ENCODE measurements at regions not wholly inside any gene's neighbourhood (a gene's known extent, or its start where the extent isn't known, plus 50 kb on each side); places are given as distances from the start of the nearest gene placed in this dataset.

DNA sequence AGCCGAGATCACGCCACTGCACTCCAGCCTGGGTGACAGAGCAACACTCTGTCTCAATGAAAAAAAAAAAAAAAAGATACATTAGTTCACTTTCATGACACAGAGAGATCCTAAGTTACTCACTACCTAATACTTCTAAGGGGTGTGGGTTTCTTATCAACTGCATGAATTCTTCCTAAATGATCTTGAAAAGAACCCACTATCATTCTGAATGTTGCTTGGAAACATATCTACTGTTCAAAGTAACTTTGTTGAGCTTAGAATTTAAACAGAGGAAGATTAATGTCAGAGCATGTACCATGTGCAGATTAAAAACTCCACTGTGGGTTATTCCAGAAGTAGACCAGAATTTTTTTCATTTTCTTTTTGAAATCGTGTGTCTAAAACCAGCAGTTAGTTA is 241.5 kb downstream of the LTN1 start:
- no peak for DNase-seq (ENCODE audit: low read depth)

DNA sequence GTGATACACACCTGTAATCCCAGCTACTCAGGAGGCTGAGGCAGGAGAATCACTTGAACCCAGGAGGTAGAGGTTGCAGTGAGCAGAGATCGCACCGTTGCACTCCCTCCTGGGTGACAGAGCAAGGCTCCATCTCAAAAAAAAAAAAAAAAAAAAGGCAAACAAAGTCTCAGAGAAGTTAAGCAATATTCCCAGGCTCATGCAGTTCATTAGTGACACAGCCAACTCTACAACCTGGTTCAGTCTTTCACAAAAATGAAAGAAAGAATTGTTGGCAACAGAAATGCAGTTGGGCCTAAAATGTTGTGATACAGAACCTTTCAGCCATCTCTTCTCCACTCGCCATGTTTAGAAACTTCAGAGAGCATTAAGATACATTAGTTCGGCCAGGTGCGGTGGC is 242.1 kb downstream of the LTN1 start:
- no peak for DNase-seq (ENCODE audit: low read depth)

DNA sequence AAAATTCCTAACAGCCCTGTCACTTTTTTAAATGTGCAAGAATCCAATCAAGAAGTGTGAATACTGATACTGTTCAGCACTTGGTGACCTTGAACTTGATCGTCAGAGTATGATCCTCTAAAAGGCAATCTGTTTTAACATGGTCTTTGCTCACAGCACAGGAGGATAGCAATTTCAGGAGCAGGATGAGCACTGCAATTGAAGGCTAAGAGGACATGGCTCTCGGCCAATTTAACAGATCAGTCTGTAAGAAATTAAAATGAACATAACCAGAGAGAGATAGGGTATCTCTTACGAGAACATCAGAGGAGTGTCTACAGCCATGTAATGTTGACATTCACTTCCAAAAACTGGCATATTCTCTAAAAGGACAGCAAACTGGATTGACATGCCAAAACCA is 243.1 kb downstream of the LTN1 start:
- no peak for DNase-seq (ENCODE audit: low read depth)

DNA sequence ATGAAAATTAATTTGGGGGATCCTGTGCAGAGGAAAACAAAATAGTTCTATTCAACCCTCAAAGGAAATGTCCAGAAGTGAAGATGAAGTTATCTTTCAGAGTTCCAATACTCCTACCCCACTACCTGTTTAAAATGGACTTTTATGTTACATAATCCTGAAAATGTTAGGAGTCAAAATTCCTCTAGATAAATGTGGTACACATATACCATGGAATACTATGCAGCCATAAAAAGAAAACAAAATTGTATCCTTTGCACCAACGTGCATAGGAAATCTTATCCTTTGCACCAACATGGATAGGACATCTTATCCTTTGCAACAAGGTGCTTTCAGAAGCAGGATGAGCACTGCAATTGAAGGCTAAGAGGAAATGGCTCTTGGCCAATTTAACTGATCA is 245.2 kb downstream of the LTN1 start:
- no peak for DNase-seq (ENCODE audit: low read depth)

DNA sequence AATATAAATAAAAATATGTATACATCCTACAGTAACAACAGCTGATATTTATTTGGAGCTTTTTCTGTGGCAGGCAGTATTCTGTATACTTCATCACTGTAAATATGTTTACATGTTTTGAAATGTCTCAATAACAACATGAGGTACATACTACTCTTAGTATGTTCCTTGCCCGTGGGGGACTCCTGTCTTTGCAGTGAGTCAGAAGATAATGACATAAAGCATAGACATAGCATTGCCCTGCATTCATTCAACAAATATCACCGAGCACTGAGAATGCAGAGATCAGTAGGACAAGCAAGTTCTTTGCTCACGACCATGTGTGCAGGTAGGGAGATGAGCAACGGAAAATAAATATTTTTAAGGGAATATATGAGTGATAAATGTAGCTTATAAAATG is 246.5 kb downstream of the LTN1 start:
- DNase-seq (ENCODE audit: low read depth) = no peak

DNA sequence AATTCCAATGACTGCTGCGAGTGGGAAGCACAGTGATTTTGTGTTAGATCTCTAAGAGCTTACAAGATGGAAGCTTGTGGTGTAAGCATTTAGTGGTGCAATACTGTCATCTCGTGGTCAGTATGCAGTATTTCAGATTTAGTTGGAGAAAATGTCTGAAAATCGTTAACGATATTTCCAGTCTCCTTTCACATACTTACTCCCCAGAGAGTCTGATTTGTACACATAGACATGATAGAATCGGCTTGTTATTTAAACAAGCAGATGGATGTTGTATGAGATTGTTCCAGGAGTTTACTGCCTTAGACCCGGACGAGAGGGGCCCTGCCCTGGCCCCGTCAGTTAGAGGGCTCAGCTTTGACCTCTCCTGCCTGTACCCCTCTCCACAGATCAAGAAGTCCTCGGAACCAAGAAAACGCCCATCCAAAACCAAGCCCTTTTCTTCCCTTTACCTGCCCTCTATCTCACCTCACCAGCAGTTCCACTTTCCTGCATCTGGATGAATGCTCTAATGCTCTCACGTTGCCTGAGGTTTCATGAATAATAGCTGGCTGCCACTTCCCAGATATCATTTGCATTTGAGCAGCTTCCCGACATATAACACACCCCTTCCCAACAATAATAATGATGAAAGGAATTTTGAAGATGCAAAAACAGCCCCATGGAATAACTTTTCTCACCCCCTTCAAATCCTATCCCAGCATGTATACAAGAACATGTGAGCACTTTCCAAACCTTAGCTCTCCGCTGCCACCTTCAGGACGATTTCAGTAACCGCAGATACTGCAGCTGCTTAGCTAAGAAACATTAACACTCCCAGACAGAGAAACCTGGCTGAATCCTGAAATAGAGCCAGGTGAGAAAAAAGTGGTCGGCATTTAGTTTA is 247.3 kb downstream of the LTN1 start:
- DNase-seq (ENCODE audit: low read depth) = peak; percentile 78

DNA sequence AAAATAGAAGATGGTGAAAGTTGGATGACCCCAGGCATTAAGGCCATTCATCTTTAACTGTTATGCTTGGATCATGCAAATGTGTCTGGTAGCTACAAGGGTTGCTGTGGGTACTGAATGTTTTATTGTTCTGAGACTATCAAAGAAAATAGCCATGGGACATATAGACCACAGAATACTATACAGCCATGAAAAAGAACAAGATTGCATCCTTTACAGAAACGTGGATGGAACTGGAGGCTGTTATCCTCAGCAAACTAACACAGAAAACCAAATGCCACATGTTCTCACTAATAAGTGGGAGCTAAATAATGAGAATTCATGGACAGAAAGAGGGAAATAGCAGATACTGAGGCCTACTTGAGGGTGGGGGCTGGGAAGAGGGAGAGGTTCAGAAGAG is 249.0 kb downstream of the LTN1 start:
- no peak for DNase-seq (ENCODE audit: low read depth)

DNA sequence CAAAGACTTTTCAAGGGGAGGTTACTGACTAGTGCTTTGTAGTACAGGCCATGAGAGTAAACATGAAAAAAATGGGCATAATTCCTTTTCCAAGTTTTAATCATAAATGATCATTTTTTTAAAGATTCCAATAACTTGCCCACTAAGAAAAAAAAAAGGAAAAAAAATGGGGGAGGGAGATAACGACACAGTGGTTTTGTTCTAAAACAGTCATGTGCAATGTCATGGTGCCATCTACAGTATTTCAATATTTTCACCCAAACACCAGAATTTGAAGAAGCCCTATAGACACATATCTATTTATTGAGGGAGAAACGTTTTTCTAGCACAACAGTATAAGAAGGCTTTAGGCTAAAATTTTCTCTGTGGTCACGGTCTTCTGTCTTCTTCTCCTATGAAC is 250.2 kb downstream of the LTN1 start:
- peak; percentile 48 for DNase-seq (ENCODE audit: low read depth)

DNA sequence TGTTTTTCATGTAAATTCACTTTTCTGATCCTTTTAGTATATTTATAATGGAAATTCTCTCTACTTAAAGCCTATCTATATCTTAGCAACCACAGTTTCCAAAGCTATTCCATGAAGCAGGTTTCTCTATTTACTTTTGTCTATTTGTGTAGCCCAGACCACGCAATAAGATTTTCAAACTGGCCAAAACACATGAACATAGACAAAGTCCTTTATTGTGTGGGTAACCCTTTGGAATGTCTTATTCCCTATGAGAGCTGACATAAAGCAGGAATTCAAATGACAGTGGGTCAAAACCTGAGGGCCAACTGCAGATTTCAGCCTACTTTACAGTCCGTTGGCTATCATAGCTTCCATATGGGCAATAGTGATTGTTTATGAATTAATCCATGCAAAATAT is 252.6 kb downstream of the LTN1 start:
- no peak for DNase-seq (ENCODE audit: low read depth)

DNA sequence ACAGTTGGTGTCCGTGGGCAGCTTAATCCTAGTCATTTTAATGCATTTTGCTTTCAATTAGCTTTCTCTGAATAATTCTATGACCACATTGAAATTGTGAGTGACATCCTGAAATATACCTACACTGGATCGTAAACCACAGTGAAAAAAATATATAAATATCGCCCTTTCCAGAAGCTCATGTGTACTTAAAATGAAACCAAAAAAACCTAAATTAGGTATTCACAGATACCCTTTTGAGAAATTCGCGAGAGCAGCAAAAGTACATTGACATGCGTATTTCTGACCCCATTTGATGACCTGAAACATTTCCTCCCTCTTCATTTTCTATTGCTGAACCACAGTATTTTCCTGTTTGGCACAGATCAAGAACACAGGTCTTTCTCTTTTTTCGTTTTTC is 253.8 kb downstream of the LTN1 start:
- peak; percentile 9 for DNase-seq (ENCODE audit: low read depth)

DNA sequence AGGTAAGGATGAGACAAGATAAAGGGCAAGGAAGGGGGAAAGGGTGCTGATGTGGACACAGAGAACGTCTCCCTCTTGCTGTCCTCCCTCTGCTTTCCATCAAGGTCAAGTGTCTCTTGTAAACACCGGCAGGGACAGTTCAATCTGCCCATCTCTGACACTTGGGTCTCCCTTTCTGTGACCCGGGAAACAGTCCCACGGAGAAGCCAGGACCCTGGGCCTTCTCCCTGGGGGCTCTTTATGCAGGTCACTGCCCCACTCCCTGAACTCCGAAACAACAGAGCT is 254.3 kb downstream of the LTN1 start:
- no peak for DNase-seq (ENCODE audit: low read depth)

DNA sequence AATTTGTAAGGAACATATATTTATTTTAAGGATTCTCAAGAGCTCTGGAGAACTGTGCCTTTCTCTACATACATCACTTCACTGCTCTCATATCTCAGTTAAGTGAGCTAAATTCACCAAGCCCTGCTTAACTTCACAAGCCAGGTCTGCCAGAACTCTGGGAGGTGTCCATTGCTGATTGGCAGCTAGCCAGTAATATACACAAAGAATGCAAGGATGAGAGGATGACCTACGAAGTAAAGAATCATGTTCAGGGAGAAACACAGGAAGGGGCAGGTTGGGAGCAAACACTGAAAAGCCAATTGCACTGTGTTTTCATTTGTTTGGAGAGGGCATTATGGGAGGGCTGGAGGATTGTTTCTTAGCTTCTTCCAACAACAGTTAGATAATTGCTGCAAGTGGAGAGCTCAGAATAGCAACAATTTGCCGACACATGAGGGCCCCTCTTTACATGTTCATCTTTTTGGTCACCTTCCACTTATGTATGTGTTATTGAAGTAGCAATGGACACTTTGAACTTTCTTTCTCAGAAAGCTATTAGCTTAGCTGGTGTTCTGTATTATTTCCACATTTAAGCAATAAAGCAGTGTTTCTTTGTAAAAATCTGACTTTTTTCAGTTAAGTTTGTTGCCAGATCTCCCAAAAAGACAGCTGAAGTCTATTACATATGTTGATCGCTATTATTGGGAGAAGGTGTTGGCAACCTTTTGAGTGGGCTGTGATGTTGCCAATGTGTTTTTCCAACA is 254.8 kb downstream of the LTN1 start:
- peak; percentile 32 for DNase-seq (ENCODE audit: low read depth)

DNA sequence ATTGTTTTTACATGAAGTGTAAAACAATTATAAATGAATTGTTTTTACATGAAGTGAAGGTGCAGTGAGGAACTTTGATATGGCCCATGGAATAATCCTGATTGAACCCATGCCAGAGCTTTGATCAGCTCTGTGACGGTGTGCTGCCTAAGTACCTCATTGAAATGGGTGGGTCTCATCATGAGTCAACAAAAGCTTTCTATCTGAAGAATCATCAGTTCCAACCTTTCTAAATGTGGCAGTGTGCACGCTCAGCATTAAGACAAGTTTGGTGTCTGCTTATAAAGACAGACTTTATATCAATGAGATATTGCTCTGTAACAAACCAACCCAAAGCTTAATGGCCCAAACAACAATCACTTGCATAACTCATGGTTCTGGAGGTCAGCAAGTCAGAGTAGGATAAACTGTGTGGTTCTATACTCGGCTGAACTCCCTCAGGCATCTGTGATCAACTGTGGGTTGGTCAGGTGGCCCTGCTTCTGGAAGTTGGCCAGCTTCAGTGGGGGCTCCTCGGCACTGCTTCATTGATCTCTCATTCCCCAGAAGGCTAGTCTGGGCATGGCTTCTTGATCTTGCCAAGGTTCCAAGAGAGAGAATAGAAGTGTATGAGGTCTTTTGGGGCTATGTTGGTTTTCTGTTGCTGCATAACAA is 258.0 kb downstream of the LTN1 start:
- DNase-seq (ENCODE audit: low read depth) = peak; percentile 41

DNA sequence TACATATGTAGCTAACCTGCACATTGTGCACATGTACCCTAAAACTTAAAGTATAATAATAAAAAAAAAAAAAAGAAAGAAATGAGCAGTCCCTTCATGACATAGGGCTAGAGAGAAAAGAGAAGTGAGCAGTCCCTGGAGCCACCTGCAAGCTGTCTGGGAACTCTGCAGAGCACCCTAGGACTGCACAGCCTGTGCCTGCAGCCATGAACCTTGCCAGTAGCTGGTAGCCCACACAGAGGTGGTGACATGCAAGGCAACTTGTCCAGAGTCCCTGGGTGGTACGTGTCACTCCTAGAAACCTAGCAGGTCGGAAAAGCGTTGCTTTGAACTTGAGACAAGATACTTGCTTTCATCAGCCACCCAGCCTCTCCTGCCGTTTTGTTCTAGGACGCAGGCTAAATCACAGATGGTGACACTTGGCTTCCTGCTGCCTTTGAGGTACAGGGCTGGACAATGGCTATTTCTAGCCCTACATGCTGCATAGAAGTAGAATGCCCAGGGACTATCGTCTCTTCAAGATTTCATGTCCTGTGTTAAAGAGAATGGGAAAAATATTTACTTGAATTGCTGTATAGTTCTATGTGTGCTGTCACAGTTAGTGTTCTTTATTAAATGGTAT is 260.9 kb downstream of the LTN1 start:
- DNase-seq (ENCODE audit: low read depth) = no peak

DNA sequence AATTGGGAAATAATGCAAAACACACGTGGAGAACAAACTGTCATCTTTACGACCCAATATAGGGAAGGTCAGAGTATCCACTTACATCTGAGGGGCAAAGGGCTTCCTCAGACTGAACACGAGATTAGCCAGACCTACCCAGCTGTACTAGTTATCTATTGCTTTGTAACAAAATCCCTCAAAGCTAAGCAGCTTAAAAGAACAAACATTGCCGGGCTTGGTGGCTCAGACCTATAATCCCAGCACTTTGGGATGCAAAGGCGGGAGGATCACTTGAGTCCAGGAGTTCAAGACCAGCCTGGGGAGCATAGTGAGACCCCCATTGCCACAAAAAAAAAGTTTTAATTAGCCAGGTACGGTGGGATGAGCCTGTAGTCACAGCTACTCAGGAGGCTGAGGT is 262.8 kb downstream of the LTN1 start:
- no peak for DNase-seq (ENCODE audit: low read depth)

DNA sequence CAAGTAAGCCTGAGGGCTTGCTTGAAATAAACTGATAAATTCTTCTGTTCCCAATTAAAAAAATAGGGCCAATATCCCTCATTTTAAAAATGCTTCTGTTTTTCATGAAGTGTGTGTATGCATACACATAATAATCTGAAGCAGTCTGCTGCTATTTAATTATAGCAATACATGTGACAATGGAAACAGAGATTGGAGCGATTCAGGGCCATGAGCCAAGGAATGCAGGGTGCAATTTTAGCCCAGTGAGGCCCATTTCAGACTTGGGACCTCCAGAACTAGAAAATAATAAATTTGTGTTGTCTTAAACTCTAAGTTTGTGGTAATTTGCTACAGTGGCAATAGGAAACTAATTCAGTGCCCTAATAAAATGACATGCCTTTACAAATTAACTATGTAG is 264.9 kb downstream of the LTN1 start:
- no peak for DNase-seq (ENCODE audit: low read depth)

DNA sequence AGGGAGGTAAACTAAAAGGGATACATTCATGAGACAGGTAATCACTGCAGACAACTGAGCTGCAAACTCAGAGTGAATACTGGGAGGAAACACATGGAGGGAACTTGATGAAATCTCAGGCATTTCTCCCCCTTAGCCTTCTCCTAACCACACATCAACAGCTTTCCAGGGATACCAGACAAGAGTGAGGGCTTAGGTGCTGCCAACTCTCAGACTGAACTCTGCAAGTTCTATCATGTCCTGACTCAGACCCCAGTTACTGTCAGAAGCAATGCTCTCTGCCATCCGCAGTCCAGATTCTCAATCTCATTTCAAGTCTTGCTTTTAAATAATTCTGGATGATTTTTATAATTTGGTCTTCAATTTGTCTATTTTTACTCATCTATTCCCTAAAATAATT is 267.3 kb downstream of the LTN1 start:
- no peak for DNase-seq (ENCODE audit: low read depth)

DNA sequence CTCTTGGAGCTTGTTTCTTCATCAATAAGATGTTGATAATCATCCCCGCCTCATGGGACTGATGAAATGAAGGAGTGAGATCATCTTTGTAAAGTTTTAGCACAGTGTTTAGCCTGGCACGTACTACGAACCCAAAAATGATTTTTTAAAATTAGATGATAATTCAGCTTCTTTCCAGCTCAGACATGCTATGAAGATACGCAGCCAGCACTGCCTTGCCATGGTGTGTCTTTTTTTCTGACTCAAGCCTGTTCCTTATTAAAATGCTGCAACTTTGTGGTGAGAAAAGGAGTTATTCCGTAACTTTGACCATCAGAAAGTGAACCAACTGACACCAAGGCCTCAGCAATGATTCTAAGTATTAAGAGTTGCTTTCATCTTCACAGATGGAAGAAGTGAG is 269.0 kb downstream of the LTN1 start:
- DNase-seq (ENCODE audit: low read depth) = no peak

DNA sequence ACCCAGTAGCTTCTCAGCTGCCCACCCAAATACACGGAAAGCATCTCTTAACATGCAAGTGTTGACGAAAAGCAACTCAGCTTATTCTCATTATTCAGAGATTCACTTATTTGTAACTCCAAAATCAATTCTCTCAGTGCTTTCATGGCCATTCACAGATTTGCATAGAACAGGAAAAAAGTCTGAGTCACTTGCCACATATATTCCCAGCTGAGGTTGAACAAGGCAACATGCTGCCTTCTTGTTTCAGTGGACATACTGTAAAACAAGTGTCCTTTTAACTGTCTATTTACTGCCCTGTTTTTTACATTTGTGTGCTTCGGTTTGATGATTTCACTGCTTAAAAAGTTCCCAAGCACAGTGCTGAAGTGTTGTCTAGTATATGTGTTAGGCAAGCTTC is 273.0 kb downstream of the LTN1 start:
- no peak for DNase-seq (ENCODE audit: low read depth)

DNA sequence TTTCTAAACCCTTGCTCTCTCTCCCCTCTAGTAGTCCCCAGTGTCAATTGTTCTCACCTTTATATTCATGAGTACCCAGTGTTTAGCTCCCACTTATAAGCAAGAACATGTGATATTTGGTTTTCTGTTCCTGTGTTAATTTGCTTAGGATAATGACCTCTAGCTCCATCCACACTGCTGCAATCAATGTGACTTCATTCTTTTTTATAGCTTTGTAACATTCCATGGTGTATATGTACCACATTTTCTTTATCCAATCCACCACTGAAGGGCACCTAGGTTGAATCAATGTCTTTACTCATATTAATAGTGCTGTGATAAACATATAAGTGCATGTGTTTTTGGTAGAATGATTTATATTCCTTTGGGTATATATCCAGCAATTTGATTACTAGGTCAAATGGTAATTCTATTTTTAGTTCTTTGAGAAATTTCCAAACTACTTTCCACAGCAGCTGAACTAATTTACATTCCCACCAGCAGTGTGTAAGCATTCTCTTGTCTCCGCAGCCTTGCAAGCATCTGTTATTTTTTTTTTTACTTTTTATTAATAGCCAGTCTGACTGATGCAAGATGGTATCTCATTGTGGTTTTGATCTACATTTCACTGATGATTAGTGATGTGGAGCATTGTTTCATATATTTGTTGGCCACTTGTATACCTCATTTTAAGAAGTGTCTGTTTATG is 277.8 kb downstream of the LTN1 start:
- peak; percentile 72 for DNase-seq (ENCODE audit: low read depth)

DNA sequence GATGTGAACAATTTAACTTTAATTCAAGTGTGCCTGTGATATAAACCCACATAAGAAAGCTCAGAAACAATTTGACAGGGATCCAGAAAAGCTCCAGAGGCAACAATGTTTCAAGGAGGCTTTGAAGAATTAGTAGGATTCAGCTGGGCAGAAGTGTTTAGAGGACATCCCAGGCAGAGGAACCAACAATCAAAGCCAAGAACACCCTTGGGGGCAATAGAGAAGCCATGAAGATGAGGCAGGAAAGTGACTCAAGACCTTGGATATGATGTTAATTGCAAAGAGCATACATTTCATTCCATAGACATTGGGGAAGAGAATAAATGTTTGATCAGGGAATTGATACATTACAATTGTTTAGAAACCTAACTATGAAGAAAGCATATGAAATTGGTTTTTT is 280.3 kb downstream of the LTN1 start:
- DNase-seq (ENCODE audit: low read depth) = no peak

DNA sequence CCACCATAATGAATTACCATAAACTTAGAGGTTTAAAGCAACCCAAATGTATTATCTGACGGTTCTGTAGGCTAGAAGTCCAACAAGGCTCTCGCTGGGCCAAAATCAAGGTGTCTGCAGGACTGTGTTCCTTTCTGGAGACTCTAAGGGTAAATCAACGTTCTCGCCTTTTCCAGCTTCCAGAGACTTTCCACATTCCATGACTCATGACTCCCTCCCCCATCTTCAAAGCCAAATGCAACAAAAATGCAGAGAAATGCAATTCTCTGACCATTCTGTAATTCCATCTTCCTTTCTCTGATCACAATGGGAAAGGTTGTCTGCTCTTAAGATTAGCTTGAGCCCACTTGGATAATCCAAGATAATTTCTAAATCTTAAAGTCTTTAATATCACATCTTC is 287.1 kb downstream of the LTN1 start:
- DNase-seq (ENCODE audit: low read depth) = peak; percentile 50
